GM23338 (cell line): ENCODE measurements at regions not wholly inside any gene's neighbourhood (a gene's known extent, or its start where the extent isn't known, plus 50 kb on each side); places are given as distances from the start of the nearest gene placed in this dataset.

Source experiments
- ATAC-seq: fragments of 200-7000 bp; cut with Tn5 transposase; 3 replicates; pipeline ENCODE4 v1.9.1; 2020
- DNase-seq: peaks from one replicate; pipeline ENCODE4 v3.0.0-alpha.2; 2015; ENCODE audit warnings: low spot score
- H2AFZ ChIP-seq: fragments of 200-600 bp; sonication (generic); 2 replicates; pipeline ENCODE4 v1.8.0; 2016; ENCODE audit warnings: antibody characterized with exemption, mild to moderate bottlenecking, moderate library complexity
- H3F3A ChIP-seq: fragments of 200-600 bp; sonication (generic); replicated peaks from 2 replicates; pipeline ENCODE4 v1.8.0; 2017; ENCODE audit warnings: antibody characterized with exemption, mixed run types, low read depth
- H3K27ac ChIP-seq: fragments of 200-600 bp; sonication (generic); 2 replicates; pipeline ENCODE4 v1.6.1; 2016; ENCODE audit warnings: low read depth
- H3K27me3 ChIP-seq: fragments of 200-600 bp; sonication (generic); 2 replicates; pipeline ENCODE4 v1.8.0; 2016; ENCODE audit warnings: mild to moderate bottlenecking, mixed run types, moderate library complexity; ENCODE audit not compliant: insufficient read depth
- H3K36me3 ChIP-seq: fragments of 200-600 bp; sonication (generic); 2 replicates; pipeline ENCODE4 v1.8.0; 2016; ENCODE audit warnings: mild to moderate bottlenecking; ENCODE audit not compliant: insufficient read depth
- H3K4me1 ChIP-seq: fragments of 200-600 bp; sonication (generic); 2 replicates; pipeline ENCODE4 v1.8.0; 2016; ENCODE audit warnings: mild to moderate bottlenecking, moderate library complexity; ENCODE audit not compliant: insufficient read depth
- H3K4me2 ChIP-seq: fragments of 200-600 bp; sonication (generic); 2 replicates; pipeline ENCODE4 v1.7.1; 2017; ENCODE audit warnings: mixed run types
- H3K4me3 ChIP-seq: fragments of 200-600 bp; sonication (generic); 2 replicates; pipeline ENCODE4 v1.6.1; 2016; ENCODE audit warnings: mixed run types
- H3K79me2 ChIP-seq: fragments of 200-600 bp; sonication (generic); replicated peaks from 2 replicates; pipeline ENCODE4 v1.8.0; 2017; ENCODE audit warnings: mild to moderate bottlenecking; ENCODE audit not compliant: insufficient read depth
- H3K9me2 ChIP-seq: fragments of 200-600 bp; sonication (generic); 2 replicates; pipeline ENCODE4 v1.8.0; 2017; ENCODE audit not compliant: insufficient read depth
- H4K20me1 ChIP-seq: fragments of 200-600 bp; sonication (generic); replicated peaks from 2 replicates; pipeline ENCODE4 v1.8.0; 2017; ENCODE audit warnings: mild to moderate bottlenecking; ENCODE audit not compliant: insufficient read depth
- H3K27ac Mint-ChIP-seq: 2 replicates; pipeline ENCODE4 v1.8.0; 2020; ENCODE audit warnings: inconsistent platforms, mild to moderate bottlenecking, moderate library complexity, mixed read lengths
- H3K27me3 Mint-ChIP-seq: 3 replicates; pipeline ENCODE4 v1.8.0; 2022; ENCODE audit warnings: low read depth, mild to moderate bottlenecking, moderate library complexity, mixed read lengths, inconsistent platforms; ENCODE audit not compliant: insufficient read depth, poor library complexity
- H3K36me3 Mint-ChIP-seq: 3 replicates; pipeline ENCODE4 v1.8.0; 2021; ENCODE audit warnings: low read depth, mild to moderate bottlenecking, inconsistent platforms, moderate library complexity, mixed read lengths
- H3K4me1 Mint-ChIP-seq: 3 replicates; pipeline ENCODE4 v1.8.0; 2020; ENCODE audit warnings: mild to moderate bottlenecking, inconsistent platforms, mixed read lengths
- H3K4me3 Mint-ChIP-seq: 3 replicates; pipeline ENCODE4 v1.8.0; 2021; ENCODE audit warnings: moderate library complexity, mild to moderate bottlenecking, inconsistent platforms, mixed read lengths
- H3K9me3 Mint-ChIP-seq: 3 replicates; pipeline ENCODE4 v1.8.0; 2020; ENCODE audit warnings: moderate library complexity, mild to moderate bottlenecking, inconsistent platforms, mixed read lengths
- CREB1 ChIP-seq: fragments of 250-450 bp; sonication (Bioruptor Pico); IDR thresholded peaks from 2 replicates; pipeline ENCODE4 v1.5.0; 2020; ENCODE audit warnings: low read depth, mild to moderate bottlenecking, moderate library complexity
- CTCF ChIP-seq, 2 experiments: fragments of 200-600 bp in 1 of 2; sonication (generic) in 1 of 2; conservative IDR thresholded peaks; 2 replicates each; pipeline versions ENCODE4 v1.5.1 to v1.6.1; 2016 to 2017; ENCODE audit warnings: antibody characterized with exemption in 2 of 2, low read depth in 2 of 2, mild to moderate bottlenecking in 2 of 2, moderate library complexity in 1 of 2
- ETS1 ChIP-seq: IDR thresholded peaks from 2 replicates; pipeline ENCODE4 v1.6.1; 2016; ENCODE audit warnings: antibody characterized with exemption
- EZH2 ChIP-seq: fragments of 200-600 bp; sonication (generic); IDR thresholded peaks from one replicate; pipeline ENCODE4 v1.8.0; 2017; ENCODE audit warnings: antibody characterized with exemption, mild to moderate bottlenecking, low read depth; ENCODE audit not compliant: unreplicated experiment
- EZH2phosphoT487 ChIP-seq: fragments of 200-600 bp; sonication (generic); IDR thresholded peaks from one replicate; pipeline ENCODE4 v1.8.1; 2018; ENCODE audit warnings: antibody characterized with exemption; ENCODE audit not compliant: unreplicated experiment
- JUNB ChIP-seq: IDR thresholded peaks from one replicate; pipeline ENCODE4 v1.6.1; 2016; ENCODE audit warnings: antibody characterized with exemption; ENCODE audit not compliant: unreplicated experiment
- NANOG ChIP-seq: IDR thresholded peaks from 2 replicates; pipeline ENCODE4 v1.6.1; 2016; ENCODE audit warnings: antibody characterized with exemption, borderline replicate concordance
- POLR2AphosphoS5 ChIP-seq: IDR thresholded peaks from 2 replicates; pipeline ENCODE4 v1.6.1; 2016; ENCODE audit warnings: antibody characterized with exemption, low read depth
- REST ChIP-seq: IDR thresholded peaks from one replicate; pipeline ENCODE4 v1.6.1; 2018; ENCODE audit warnings: antibody characterized with exemption; ENCODE audit not compliant: unreplicated experiment
- STAT1 ChIP-seq: IDR thresholded peaks from one replicate; pipeline ENCODE4 v1.6.1; 2016; ENCODE audit warnings: antibody characterized with exemption; ENCODE audit not compliant: unreplicated experiment
- ZNF114 ChIP-seq: fragments of 250-450 bp; sonication (Bioruptor Pico); IDR thresholded peaks from 2 replicates; pipeline ENCODE4 v1.5.0; 2020; ENCODE audit warnings: mild to moderate bottlenecking, moderate library complexity
- ZNF331 ChIP-seq: fragments of 250-450 bp; sonication (Bioruptor Pico); IDR thresholded peaks from 2 replicates; pipeline ENCODE4 v1.5.0; 2020; ENCODE audit warnings: low read depth, mild to moderate bottlenecking, moderate library complexity
- ZNF462 ChIP-seq: fragments of 250-450 bp; sonication (Bioruptor Pico); IDR thresholded peaks from 2 replicates; pipeline ENCODE4 v1.5.0; 2020; ENCODE audit warnings: mild to moderate bottlenecking, moderate library complexity

- Histone ChIP-seq H3K79me2 (no peaks in the 10 kb centered on the region), H3F3A (no peaks in the 10 kb centered on the region), H3K9me2 (0 out of 2 replicates have a peak, but pooled peaks cover 2% of the 10 kb centered on the region), H3K27me3 (no peaks in the 10 kb centered on the region), H4K20me1 (no peaks in the 10 kb centered on the region), H3K27ac (no peak overlapping the region), H3K4me1 (no peaks in the 10 kb centered on the region), H2AFZ (no peak overlapping the region), H3K36me3 (no peaks in the 10 kb centered on the region), H3K4me2 (no peak overlapping the region), H3K4me3 (no peak overlapping the region)
- H3K27ac Mint-ChIP-seq = no peak overlapping the region
- TF ChIP-seq ZNF114 (CRISPR knock-in tag) = no peak
- TF ChIP-seq CREB1 = no peak
- no peak for TF ChIP-seq NANOG
- TF ChIP-seq ZNF331 (CRISPR knock-in tag) = no peak
- no peak for TF ChIP-seq ETS1
- no peak for TF ChIP-seq REST
- TF ChIP-seq CTCF (conservative IDR thresholded peaks at IDR 0.05; ENCODE audit: low read depth in 2 of 2) = no peak
- no peak for TF ChIP-seq EZH2
- TF ChIP-seq JUNB = no peak
- TF ChIP-seq ZNF462 (CRISPR knock-in tag) = no peak
- TF ChIP-seq STAT1 = no peak
- no peak for TF ChIP-seq EZH2phosphoT487
- TF ChIP-seq POLR2AphosphoS5 = no peak
- peaks cover 10% of the 10 kb centered on the region; the same call in 2 of the 3 replicates for H3K4me1 Mint-ChIP-seq
- no peak for ATAC-seq
- H3K4me3 Mint-ChIP-seq = no peak overlapping the region
- H3K9me3 Mint-ChIP-seq = no peaks in the 10 kb centered on the region
- DNase-seq = no peak
- no peaks in the 10 kb centered on the region for H3K36me3 Mint-ChIP-seq
- H3K27me3 Mint-ChIP-seq = no peaks in the 10 kb centered on the region
Observed at GRCh38 chr1:172895761-172896160, 155.0 kb downstream of the TNFSF18 start.
